Heart left ventricle (tissue), 13 donors: ENCODE measurements at regions not wholly inside any gene's neighbourhood (a gene's known extent, or its start where the extent isn't known, plus 50 kb on each side); places are given as distances from the start of the nearest gene placed in this dataset.
"Not testable (repeated sequence)": the region's sequence is repeated elsewhere in the genome, so short reads cannot be mapped to it uniquely, and the experiment has no call there.

Source experiments
- POLR2A ChIP-seq, 2 donors: fragments of 450-650 bp; IDR thresholded peaks; one replicate each; pipeline ENCODE4 v1.6.1; 2017; ENCODE audit warnings: antibody characterized with exemption in 2 of 2, mild to moderate bottlenecking in 2 of 2, moderate library complexity in 2 of 2
- TF ChIP-seq, protein P1 (sequence below), 12 donors: fragments of 200-600 bp; sonication (generic) in 4 of 12; IDR thresholded peaks; one replicate each; pipeline versions ENCODE4 v1.5.0 to v1.8.0; 2018 to 2022; ENCODE audit warnings: antibody characterized with exemption in 12 of 12, mild to moderate bottlenecking in 5 of 12
- donor health status: ischemic (EF 13 %, LVEDD 7.1; RV severe dilation, severe dysfunction).
- donor health status: DM: no; HTN: yes; CAD: no.
- donor health status: DM: no; HTN: no; CAD: no.
- donor health status: ischemic (EF 25% LVEDD 6.9; RV normal size, moderate dysfunction).
- donor health status: ischemic (EF 25% LVEDD 5.7; RV mildly dilated, moderate dysfunction).
- donor health status: ischemic (EF 35%, LVEDD 5.7; RV mildly dilated, moderate dysfunction).
- donor health status: nonischemic (EF 11% LVEDD 7.7; RV severe dilation, severe dysfunction).
- donor health status: DM: yes; HTN: yes; CAD: no.
- donor health status: PGD.
- donor health status: ischemic (EF 29% LVEDD 5.4; RV normal size, mild dysfunction).
- donor health status: nonischemic (EF 23%, LVEDD 6.1; RV moderate dilation, normal function).

DNA sequence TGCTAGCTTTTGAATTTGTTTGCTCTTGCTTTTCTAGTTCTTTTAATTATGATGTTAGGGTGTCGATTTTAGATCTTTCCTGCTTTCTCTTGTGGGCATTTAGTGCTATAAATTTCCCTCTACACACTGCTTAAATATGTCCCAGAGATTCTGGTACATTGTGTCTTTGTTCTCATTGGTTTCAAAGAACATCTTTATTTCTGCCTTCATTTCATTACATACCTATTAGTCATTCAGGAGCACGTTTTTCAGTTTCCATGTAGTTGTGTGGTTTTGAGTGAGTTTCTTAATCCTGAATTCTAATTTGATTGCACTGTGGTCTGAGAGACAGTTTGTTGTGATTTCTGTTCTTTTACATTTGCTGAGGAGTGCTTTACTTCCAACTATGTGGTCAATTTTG, 51.2 kb upstream of the MB21D2 start:
- TF ChIP-seq, protein P1, sequence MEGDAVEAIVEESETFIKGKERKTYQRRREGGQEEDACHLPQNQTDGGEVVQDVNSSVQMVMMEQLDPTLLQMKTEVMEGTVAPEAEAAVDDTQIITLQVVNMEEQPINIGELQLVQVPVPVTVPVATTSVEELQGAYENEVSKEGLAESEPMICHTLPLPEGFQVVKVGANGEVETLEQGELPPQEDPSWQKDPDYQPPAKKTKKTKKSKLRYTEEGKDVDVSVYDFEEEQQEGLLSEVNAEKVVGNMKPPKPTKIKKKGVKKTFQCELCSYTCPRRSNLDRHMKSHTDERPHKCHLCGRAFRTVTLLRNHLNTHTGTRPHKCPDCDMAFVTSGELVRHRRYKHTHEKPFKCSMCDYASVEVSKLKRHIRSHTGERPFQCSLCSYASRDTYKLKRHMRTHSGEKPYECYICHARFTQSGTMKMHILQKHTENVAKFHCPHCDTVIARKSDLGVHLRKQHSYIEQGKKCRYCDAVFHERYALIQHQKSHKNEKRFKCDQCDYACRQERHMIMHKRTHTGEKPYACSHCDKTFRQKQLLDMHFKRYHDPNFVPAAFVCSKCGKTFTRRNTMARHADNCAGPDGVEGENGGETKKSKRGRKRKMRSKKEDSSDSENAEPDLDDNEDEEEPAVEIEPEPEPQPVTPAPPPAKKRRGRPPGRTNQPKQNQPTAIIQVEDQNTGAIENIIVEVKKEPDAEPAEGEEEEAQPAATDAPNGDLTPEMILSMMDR (IDR thresholded peaks at IDR 0.05), result not testable (repeated sequence)
- not testable (repeated sequence) for TF ChIP-seq POLR2A (IDR thresholded peaks at IDR 0.05)
